Stimulated activated naive CD8-positive, alpha-beta T cell treated with anti-CD3 and anti-CD28 coated beads, Interleukin-15, Interleukin-2, amounts not matched to agents 100 ng/mL and 50 ng/mL, for 24 hours (primary cell): ENCODE measurements at regions not wholly inside any gene's neighbourhood (a gene's known extent, or its start where the extent isn't known, plus 50 kb on each side); places are given as distances from the start of the nearest gene placed in this dataset.
"Not testable (repeated sequence)": the region's sequence is repeated elsewhere in the genome, so short reads cannot be mapped to it uniquely, and the experiment has no call there.

Experiments used
- H3K27ac Mint-ChIP-seq: one replicate; pipeline ENCODE4 v1.8.0; 2021; ENCODE audit warnings: mild to moderate bottlenecking, mixed read lengths
- H3K27me3 Mint-ChIP-seq: one replicate; pipeline ENCODE4 v1.8.0; 2021; ENCODE audit warnings: mixed read lengths
- H3K36me3 Mint-ChIP-seq: one replicate; pipeline ENCODE4 v1.8.0; 2021; ENCODE audit warnings: low read depth, mixed read lengths
- H3K4me1 Mint-ChIP-seq: one replicate; pipeline ENCODE4 v1.8.0; 2021; ENCODE audit warnings: low read depth, mixed read lengths
- H3K4me3 Mint-ChIP-seq: one replicate; pipeline ENCODE4 v1.8.0; 2021; ENCODE audit warnings: mild to moderate bottlenecking, mixed read lengths
- H3K9me3 Mint-ChIP-seq: one replicate; pipeline ENCODE4 v1.8.0; 2021; ENCODE audit warnings: mixed read lengths

DNA sequence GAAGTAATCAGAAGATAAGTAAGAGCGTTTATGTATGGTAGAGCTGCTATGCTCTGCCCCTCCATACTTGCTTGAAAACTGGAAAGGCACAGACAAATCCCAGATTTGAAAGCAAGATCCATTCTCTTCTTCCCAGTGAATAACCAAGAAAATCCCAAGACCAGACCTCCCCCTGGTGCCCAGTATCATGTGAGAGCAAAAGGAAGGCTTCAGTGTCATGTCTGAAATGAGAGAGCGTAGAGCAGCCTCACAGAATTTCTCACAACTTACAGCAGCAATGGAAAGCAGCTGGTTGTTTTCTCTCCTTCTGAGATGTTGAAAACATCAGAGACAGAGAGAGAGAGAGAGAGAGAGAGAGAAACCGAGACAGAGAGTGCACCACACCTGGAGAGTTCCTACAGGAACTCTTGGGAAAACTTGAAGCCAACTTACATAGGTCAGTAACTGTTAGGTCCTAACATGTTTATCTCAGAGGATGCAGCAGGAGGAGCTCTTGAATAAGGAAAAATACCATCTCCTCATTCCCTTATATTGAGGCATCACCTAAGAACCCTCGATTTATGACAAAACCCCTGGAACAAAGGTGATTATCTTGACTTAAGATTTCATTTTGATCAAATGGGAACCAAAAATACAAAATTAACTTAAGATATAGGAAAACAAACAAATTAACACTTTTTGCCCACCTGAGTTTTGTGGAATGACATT is 273.3 kb downstream of the NSUN3 start:
- no peaks in the 10 kb centered on the region for H3K36me3 Mint-ChIP-seq
- peaks cover 4% of the 10 kb centered on the region for H3K9me3 Mint-ChIP-seq
- H3K27me3 Mint-ChIP-seq: no peaks in the 10 kb centered on the region
- no peak overlapping the region for H3K4me3 Mint-ChIP-seq
- no peak overlapping the region for H3K27ac Mint-ChIP-seq
- no peaks in the 10 kb centered on the region for H3K4me1 Mint-ChIP-seq

DNA sequence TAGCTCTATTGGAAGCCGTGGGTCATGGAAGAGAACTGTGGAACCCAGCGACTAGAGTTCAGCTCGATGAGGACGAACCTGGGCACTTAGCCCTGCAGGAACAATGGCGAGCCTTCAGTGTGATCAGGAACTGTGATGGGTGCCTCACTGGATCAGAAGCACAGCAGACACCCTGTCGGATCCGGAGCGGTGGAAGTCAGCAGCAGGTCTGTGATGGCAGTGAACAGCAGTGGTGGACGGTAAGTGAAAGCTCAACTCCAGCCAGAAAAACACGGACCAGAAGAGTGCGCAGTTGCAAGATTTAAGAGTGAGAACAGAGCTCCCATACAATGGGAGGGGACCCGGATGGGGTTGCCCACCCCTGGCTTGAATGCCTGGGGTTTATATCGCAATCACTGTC is 282.2 kb downstream of the NSUN3 start:
- Mint-ChIP-seq H3K9me3 (peaks cover 13% of the 10 kb centered on the region), H3K36me3 (no peaks in the 10 kb centered on the region), H3K27me3 (no peaks in the 10 kb centered on the region), H3K27ac (no peak overlapping the region), H3K4me1 (no peaks in the 10 kb centered on the region), H3K4me3 (no peak overlapping the region)

DNA sequence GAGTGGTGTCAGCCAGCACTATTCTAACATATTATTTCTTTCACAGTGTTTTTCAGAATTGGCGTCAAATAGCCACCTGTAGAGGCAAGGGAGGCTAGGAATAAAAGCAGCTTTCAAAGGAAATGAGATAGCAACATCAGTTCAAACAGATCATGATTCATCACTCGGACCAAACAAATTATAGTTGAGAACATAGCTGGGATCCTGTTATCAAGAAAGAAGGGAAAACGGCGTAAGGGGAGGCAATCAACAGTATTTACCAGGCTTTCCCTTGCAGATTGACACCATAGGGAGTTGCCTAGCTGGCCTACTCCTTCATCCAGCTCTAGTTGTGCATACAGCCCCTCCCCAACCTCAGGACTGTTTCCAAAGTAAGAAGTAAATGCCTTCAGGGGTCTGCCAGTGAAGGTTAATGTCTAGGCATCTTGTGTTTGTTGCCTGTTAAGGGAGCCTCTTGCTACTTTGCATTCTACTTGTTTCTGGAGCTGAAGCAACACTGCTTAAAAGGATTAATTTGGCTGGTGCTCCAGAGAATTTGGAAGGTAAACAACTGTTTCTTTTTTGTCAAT is 286.5 kb downstream of the NSUN3 start:
- H3K36me3 Mint-ChIP-seq: no peaks in the 10 kb centered on the region
- H3K4me1 Mint-ChIP-seq: no peaks in the 10 kb centered on the region
- no peak overlapping the region for H3K4me3 Mint-ChIP-seq
- H3K27ac Mint-ChIP-seq: no peak overlapping the region
- H3K27me3 Mint-ChIP-seq: no peaks in the 10 kb centered on the region
- peaks cover 13% of the 10 kb centered on the region for H3K9me3 Mint-ChIP-seq

DNA sequence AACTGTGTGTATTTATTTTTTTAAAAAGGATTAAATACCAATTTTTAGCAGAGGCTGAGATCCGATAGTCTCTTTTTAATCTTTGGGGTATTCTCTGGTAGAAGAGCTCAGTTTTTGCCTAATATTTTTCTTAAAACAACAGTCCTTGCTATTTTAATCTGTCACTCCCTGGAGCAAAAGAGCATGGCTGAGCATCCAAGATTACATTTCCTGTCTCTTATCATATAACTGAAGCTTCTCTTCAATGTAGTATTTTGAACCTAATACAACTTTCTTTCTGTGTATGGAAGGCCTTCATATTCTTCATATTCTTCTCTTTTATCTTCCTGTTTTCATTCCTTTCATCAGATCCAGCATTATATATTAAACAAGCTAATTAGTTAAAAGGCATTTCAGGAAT is 293.7 kb downstream of the NSUN3 start:
- H3K4me3 Mint-ChIP-seq: no peak overlapping the region
- no peaks in the 10 kb centered on the region for H3K36me3 Mint-ChIP-seq
- no peaks in the 10 kb centered on the region for H3K27me3 Mint-ChIP-seq

DNA sequence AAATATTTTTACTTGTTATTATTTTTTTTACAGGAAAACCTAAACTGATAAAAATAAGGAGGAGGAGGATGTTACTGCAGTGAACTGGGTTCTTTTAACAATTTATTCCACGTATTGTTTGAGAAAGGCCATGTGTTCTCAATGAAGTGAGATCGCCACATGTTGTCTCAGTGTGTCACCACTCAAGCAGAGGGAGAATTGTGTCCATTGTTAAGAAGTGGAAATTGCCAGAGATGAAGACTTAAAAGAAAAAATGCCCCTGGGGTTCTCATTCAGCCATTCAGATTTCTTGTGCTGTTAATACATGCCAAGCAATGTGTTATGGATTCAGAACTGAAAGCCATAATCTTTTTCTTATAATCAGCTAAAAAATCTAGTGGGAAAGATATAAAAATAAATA is 297.1 kb downstream of the NSUN3 start:
- H3K9me3 Mint-ChIP-seq: peaks cover 2% of the 10 kb centered on the region
- no peaks in the 10 kb centered on the region for H3K4me1 Mint-ChIP-seq
- H3K36me3 Mint-ChIP-seq: no peaks in the 10 kb centered on the region
- H3K27me3 Mint-ChIP-seq: no peaks in the 10 kb centered on the region
- no peak overlapping the region for H3K27ac Mint-ChIP-seq
- no peak overlapping the region for H3K4me3 Mint-ChIP-seq

More for the DNA sequence above, 293.7 kb downstream of the NSUN3 start:
- no peak overlapping the region for H3K27ac Mint-ChIP-seq
- H3K9me3 Mint-ChIP-seq: no peaks in the 10 kb centered on the region
- no peaks in the 10 kb centered on the region for H3K4me1 Mint-ChIP-seq

DNA sequence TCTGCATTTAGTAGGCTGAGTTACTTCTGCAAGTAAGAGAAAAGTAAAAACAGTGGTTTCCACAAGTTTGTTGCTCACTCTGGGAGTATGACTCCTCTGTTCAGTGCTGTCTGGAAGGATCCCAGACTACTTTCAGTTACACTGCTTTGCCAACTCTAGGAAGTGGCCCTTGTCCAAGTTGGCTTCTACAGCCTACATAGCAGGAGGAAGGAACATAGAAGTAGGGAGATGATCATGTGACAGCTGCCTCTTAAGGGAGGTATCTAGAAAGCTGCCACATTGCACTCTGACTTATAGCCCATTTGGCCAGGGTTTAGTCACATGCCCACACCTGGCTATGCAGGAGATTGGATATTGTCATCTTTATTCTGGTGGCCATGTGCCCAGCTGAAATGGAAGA is 298.1 kb downstream of the NSUN3 start:
- no peak overlapping the region for H3K27ac Mint-ChIP-seq
- H3K27me3 Mint-ChIP-seq: no peaks in the 10 kb centered on the region
- no peak overlapping the region for H3K4me3 Mint-ChIP-seq
- no peaks in the 10 kb centered on the region for H3K36me3 Mint-ChIP-seq
- H3K4me1 Mint-ChIP-seq: no peaks in the 10 kb centered on the region
- peaks cover 2% of the 10 kb centered on the region for H3K9me3 Mint-ChIP-seq

DNA sequence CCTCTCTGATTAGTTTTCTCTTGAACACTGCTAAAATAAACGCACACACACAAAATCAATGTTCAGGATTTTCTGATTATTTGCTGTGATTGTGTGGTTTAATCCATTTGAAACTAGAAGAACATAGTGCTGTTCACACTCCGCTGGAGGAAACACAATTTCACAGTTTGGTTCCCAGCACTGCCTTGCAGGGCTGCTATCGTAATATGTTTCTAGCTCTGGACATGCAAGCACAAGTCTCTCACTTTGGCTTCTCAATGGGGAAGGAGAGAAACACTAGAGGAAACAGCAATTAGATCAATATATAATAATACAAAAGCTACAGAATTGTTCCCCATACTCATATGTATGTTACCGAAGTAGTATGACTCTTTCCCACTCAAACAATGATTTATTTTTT is 299.5 kb downstream of the NSUN3 start:
- Mint-ChIP-seq H3K4me3 (no peak overlapping the region), H3K27me3 (no peaks in the 10 kb centered on the region), H3K36me3 (no peaks in the 10 kb centered on the region), H3K27ac (no peak overlapping the region), H3K4me1 (no peaks in the 10 kb centered on the region), H3K9me3 (peaks cover 2% of the 10 kb centered on the region)

DNA sequence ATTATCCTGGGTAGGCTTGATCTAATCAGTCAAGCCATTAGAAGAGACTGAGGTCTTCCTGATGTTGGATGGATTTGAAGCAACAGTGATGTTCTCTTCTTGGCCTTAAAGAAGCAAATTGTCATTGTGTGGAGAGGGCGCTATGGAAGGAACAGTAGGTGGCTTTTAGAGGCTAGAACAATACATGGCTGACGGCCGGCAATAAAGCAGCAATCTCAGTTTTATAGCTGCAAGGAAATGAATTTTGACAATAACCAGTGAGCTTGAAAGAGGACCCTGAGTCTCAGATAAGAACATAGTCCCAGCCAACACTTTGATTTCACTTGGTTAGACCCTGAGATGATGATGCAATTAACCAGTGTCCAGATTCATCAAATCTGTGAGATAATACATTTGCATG is 302.1 kb downstream of the NSUN3 start:
- no peaks in the 10 kb centered on the region for H3K27me3 Mint-ChIP-seq
- no peaks in the 10 kb centered on the region for H3K4me1 Mint-ChIP-seq
- H3K9me3 Mint-ChIP-seq: peaks cover 2% of the 10 kb centered on the region
- no peak overlapping the region for H3K4me3 Mint-ChIP-seq
- H3K27ac Mint-ChIP-seq: no peak overlapping the region
- no peaks in the 10 kb centered on the region for H3K36me3 Mint-ChIP-seq

DNA sequence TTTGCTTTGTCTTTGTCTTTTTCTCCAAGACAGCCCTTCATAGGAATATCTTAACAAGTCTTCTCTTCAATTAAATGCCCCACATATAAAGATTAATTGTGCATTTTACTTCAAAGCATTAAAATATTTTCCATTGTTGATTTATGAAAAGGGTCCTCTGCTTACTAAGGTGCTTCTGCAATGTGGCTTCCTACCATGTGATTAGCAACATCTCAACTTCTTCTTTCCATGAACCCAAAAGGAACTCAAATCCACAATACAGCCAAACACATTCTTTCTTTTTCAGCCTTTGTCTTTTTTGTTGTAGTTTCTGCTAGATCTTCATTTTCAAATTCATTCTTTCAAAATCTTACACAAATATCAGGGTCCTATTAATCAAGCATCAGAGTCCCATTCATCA is 309.2 kb downstream of the NSUN3 start:
- Mint-ChIP-seq H3K4me3 (no peak overlapping the region), H3K36me3 (no peaks in the 10 kb centered on the region), H3K27me3 (peaks cover 3% of the 10 kb centered on the region), H3K27ac (no peak overlapping the region), H3K9me3 (peaks cover 3% of the 10 kb centered on the region), H3K4me1 (no peaks in the 10 kb centered on the region)

DNA sequence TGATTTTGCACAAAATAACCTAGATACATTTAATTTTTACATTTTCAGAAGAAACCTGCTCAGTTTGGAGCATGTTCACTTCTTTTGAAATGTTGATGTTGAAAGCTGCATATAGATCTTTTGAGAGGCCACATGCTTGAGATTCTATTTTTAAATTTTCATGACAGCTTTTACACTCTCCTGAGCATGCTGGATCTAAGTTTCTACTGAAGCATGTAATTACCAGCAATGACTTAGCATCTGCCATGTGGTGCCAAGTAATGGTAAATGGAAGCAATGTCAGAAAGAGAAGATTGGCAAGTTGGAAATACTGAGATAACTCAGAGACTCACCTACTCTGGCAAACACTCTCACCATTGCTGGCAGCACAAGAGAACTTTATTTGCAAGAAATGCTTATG is 310.6 kb downstream of the NSUN3 start:
- Mint-ChIP-seq H3K9me3 (peaks cover 3% of the 10 kb centered on the region), H3K27ac (no peak overlapping the region), H3K27me3 (peaks cover 3% of the 10 kb centered on the region), H3K4me3 (no peak overlapping the region), H3K36me3 (no peaks in the 10 kb centered on the region), H3K4me1 (no peaks in the 10 kb centered on the region)

DNA sequence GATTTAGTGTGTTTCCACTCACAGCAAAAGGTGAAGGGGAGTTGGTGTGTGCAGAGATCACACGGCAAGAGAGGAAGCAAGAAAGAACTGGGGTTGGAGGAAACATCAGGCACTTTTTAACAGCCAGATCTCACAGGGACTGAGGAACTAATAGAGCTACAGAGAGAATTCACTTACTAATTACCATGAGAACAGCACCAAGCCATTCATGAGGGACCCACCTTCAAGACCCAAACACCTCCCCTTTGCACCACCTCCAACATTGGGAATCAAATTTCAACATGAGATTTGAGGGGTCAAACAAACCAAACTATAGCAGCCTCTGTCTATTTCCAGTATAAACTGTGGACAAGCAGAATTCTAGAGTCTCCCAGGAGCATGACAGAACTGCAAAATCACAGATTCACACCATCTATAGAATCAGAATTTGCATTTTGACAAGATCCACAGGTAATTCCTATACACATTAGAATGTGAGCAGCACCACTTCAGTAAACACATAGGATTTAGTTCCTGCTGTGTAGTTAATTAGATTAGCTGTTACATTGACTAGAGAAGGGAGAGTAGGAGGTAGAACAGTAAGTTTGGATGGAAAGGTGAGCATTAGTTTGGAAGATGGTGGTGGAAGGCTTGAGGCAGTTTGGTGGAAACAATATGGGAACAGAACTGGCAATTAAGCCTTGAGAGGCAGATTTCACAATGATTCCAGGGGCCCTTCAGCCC is 311.7 kb downstream of the NSUN3 start:
- Mint-ChIP-seq H3K27ac (no peak overlapping the region), H3K27me3 (peaks cover 3% of the 10 kb centered on the region), H3K36me3 (no peaks in the 10 kb centered on the region), H3K9me3 (peaks cover 8% of the 10 kb centered on the region), H3K4me3 (no peak overlapping the region), H3K4me1 (no peaks in the 10 kb centered on the region)

DNA sequence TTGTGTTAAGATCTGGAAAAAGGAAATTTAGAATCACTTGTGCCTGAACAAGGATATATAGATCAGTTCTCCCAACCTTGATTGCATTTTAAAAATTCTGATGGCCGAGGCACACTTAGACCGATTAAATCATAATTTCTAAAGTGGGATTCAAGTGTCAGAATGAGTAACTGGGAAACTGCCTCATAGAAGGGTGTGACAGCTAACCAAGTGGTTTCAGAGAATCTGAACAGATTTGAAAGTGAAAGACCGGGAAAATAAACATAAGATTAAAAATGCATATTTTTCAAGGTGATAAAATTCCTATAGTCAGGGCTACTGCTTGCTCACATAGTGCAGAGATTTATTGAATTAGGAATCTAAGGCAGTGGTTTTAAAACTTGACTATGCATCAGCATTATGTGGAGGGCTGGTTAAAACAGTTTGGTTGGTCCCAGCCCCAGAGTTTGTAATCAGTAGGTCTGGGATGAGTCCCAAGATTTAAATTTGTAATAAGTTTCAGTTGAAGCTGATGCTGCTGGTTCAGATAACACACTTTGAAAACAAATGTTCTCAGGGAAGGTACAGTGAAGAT is 314.3 kb downstream of the NSUN3 start:
- not testable (repeated sequence) for H3K4me1 Mint-ChIP-seq, H3K27ac Mint-ChIP-seq, H3K27me3 Mint-ChIP-seq, H3K36me3 Mint-ChIP-seq, H3K9me3 Mint-ChIP-seq, H3K4me3 Mint-ChIP-seq

DNA sequence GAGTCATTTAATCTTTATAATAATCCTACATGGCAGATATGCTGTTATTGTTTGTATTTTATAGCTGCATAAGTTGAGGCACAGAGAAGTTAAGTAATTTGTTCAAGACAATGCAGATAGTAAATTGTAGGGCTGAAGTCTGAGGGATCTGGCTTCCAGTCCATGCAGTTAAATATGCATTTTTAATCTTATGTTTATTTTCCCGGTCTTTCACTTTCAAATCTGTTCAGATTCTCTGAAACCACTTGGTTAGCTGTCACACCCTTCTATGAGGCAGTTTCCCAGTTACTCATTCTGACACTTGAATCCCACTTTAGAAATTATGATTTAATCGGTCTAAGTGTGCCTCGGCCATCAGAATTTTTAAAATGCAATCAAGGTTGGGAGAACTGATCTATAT is 315.0 kb downstream of the NSUN3 start:
- H3K27me3 Mint-ChIP-seq, H3K4me1 Mint-ChIP-seq, H3K36me3 Mint-ChIP-seq, H3K4me3 Mint-ChIP-seq, H3K27ac Mint-ChIP-seq: not testable (repeated sequence)
- H3K9me3 Mint-ChIP-seq: peaks cover 12% of the 10 kb centered on the region

DNA sequence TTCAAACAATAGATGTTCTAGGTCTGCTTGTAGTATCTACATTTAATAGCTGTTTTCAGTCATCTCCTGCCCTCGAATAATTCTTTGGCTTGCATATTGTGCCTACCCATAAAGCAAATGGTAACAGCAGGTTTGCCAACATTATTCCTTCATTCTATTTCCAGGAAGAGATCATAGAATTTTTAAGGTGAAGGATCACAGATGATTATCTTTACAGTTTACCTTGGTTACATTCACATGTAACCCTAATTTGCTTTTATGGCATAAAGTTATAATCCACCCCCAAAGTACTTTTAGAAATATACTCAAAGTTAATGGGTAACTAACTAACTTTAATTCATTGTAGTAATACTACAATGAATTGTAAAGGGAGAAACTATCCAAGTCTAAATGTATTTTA is 315.5 kb downstream of the NSUN3 start:
- Mint-ChIP-seq H3K27me3 (peaks cover 3% of the 10 kb centered on the region), H3K27ac (no peak overlapping the region), H3K4me3 (no peak overlapping the region), H3K9me3 (peaks cover 12% of the 10 kb centered on the region), H3K4me1 (no peaks in the 10 kb centered on the region), H3K36me3 (no peaks in the 10 kb centered on the region)

DNA sequence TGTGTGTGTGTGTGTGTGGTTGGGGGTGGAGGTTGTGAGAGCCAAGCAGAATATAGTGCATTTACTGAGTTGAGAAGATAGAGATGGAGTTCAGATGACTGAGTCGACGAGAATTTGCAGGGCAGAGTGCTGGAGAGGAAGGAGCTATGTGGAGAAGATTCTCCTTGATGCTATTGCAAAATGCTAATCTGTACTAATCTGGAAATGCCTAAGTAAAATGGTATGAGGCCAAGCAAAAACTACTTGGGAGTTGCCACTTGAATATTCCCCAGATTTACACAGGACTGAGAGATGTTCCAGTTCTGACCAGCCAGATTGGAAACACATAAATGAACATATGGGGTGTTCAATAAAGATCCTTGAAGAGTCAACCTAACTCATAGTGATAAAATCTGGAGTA is 316.4 kb downstream of the NSUN3 start:
- no peak overlapping the region for H3K4me3 Mint-ChIP-seq

More for the DNA sequence above, 316.4 kb downstream of the NSUN3 start:
- H3K27me3 Mint-ChIP-seq: peaks cover 3% of the 10 kb centered on the region
- H3K27ac Mint-ChIP-seq: no peak overlapping the region
- peaks cover 12% of the 10 kb centered on the region for H3K9me3 Mint-ChIP-seq
- no peaks in the 10 kb centered on the region for H3K36me3 Mint-ChIP-seq
- H3K4me1 Mint-ChIP-seq: no peaks in the 10 kb centered on the region
